ENCODE measurements at regions not wholly inside any gene's neighbourhood (a gene's known extent, or its start where the extent isn't known, plus 50 kb on each side); places are given as distances from the start of the nearest gene placed in this dataset.

GRCh38 chr9:78714576-78714975 is 417.7 kb downstream of the PSAT1 start:
- no peak for TF ChIP-seq CTCF (IDR thresholded peaks at IDR 0.05)

GRCh38 chr9:78724896-78725295 is 428.0 kb downstream of the PSAT1 start:
- no peak for TF ChIP-seq CTCF (IDR thresholded peaks at IDR 0.05)

- TF ChIP-seq CTCF (IDR thresholded peaks at IDR 0.05): no peak
These were observed 428.6 kb downstream of the PSAT1 start for GRCh38 chr9:78725503-78725902.

GRCh38 chr9:78745331-78745730 is 448.4 kb downstream of the PSAT1 start:
- no peak for TF ChIP-seq CTCF (IDR thresholded peaks at IDR 0.05)

- no peak for TF ChIP-seq CTCF (IDR thresholded peaks at IDR 0.05)
These were observed 449.1 kb downstream of the PSAT1 start for GRCh38 chr9:78746010-78746409.

- TF ChIP-seq CTCF (IDR thresholded peaks at IDR 0.05): no peak
These were observed 456.1 kb downstream of the PSAT1 start for GRCh38 chr9:78753039-78753438.

- no peak for TF ChIP-seq CTCF (IDR thresholded peaks at IDR 0.05)
These were observed 460.0 kb downstream of the PSAT1 start for GRCh38 chr9:78756813-78757510.

GRCh38 chr9:78763424-78763823 is 466.5 kb downstream of the PSAT1 start:
- TF ChIP-seq CTCF (IDR thresholded peaks at IDR 0.05): no peak

Measured in LNCAP (cell line).